Neural progenitor cell (in vitro differentiated cells): ENCODE measurements at regions not wholly inside any gene's neighbourhood (a gene's known extent, or its start where the extent isn't known, plus 50 kb on each side); places are given as distances from the start of the nearest gene placed in this dataset.

Experiments used
- CTCF ChIP-seq: fragments of 200-600 bp; sonication (generic); IDR thresholded peaks from 2 replicates; pipeline ENCODE4 v1.5.1; 2017; ENCODE audit warnings: antibody characterized with exemption, mild to moderate bottlenecking
- EZH2 ChIP-seq: fragments of 200-600 bp; sonication (generic); IDR thresholded peaks from 2 replicates; pipeline ENCODE4 v1.6.1; 2017; ENCODE audit warnings: antibody characterized with exemption, mild to moderate bottlenecking, moderate library complexity

GRCh38 chr3:81045976-81046375, 715.5 kb downstream of the GBE1 start:
- no peak for TF ChIP-seq EZH2
- TF ChIP-seq CTCF = no peak
